Trophoblast cell (in vitro differentiated cells and primary cell): ENCODE measurements at regions not wholly inside any gene's neighbourhood (a gene's known extent, or its start where the extent isn't known, plus 50 kb on each side); places are given as distances from the start of the nearest gene placed in this dataset.

Experiments used
- DNase-seq, 2 donors: peaks; one replicate each; pipeline ENCODE4 v3.0.0-alpha.2; 2016
- H2AFZ ChIP-seq: 2 replicates; pipeline ENCODE4 v1.6.1; 2013; ENCODE audit warnings: low read length, moderate library complexity, mild to moderate bottlenecking; ENCODE audit not compliant: insufficient read depth, poor library complexity
- H2AK5ac ChIP-seq: 2 replicates; pipeline ENCODE4 v1.6.1; 2013; ENCODE audit warnings: mild to moderate bottlenecking, low read length
- H2BK120ac ChIP-seq: 2 replicates; pipeline ENCODE4 v1.6.1; 2013; ENCODE audit warnings: low read length, mild to moderate bottlenecking, moderate library complexity; ENCODE audit not compliant: insufficient read depth, poor library complexity
- H2BK12ac ChIP-seq: 2 replicates; pipeline ENCODE4 v1.6.1; 2013; ENCODE audit warnings: mild to moderate bottlenecking, low read length, moderate library complexity
- H2BK5ac ChIP-seq: 2 replicates; pipeline ENCODE4 v1.6.1; 2013; ENCODE audit warnings: low read length, low read depth, moderate library complexity, mild to moderate bottlenecking; ENCODE audit not compliant: poor library complexity
- H3K14ac ChIP-seq: 2 replicates; pipeline ENCODE4 v1.6.1; 2013; ENCODE audit warnings: mild to moderate bottlenecking, low read length
- H3K18ac ChIP-seq: 2 replicates; pipeline ENCODE4 v1.6.1; 2013; ENCODE audit warnings: mild to moderate bottlenecking, low read length
- H3K23ac ChIP-seq: 2 replicates; pipeline ENCODE4 v1.6.1; 2013; ENCODE audit warnings: low read length
- H3K27ac ChIP-seq: 2 replicates; pipeline ENCODE4 v1.5.1; 2013; ENCODE audit warnings: low read depth, mild to moderate bottlenecking, inconsistent platforms, low read length, moderate library complexity
- H3K27me3 ChIP-seq: 2 replicates; pipeline ENCODE4 v1.6.1; 2013; ENCODE audit warnings: inconsistent platforms, mild to moderate bottlenecking, low read length, moderate library complexity; ENCODE audit not compliant: insufficient read depth
- H3K36me3 ChIP-seq, 2 experiments: 1 replicate in 1 of 2; 2 replicates in 1 of 2; pipeline ENCODE4 v1.6.1; 2013; ENCODE audit warnings: low read length in 2 of 2, mild to moderate bottlenecking in 2 of 2, moderate library complexity in 1 of 2; ENCODE audit not compliant: insufficient read depth in 2 of 2, control insufficient read depth in 1 of 2
- H3K4ac ChIP-seq: 2 replicates; pipeline ENCODE4 v1.6.1; 2013; ENCODE audit warnings: low read depth, mild to moderate bottlenecking, low read length, moderate library complexity
- H3K4me1 ChIP-seq, 2 experiments: 1 replicate in 1 of 2; 2 replicates in 1 of 2; pipeline ENCODE4 v1.6.1; 2013; ENCODE audit warnings: low read length in 2 of 2, mild to moderate bottlenecking in 2 of 2, moderate library complexity in 1 of 2; ENCODE audit not compliant: insufficient read depth in 2 of 2, control insufficient read depth in 1 of 2
- H3K4me2 ChIP-seq: 2 replicates; pipeline ENCODE4 v1.6.1; 2013; ENCODE audit warnings: inconsistent platforms, mild to moderate bottlenecking, low read length, moderate library complexity
- H3K4me3 ChIP-seq: 2 replicates; pipeline ENCODE4 v1.5.1; 2013; ENCODE audit warnings: mild to moderate bottlenecking, low read depth, low read length, inconsistent platforms
- H3K79me1 ChIP-seq: one replicate; pipeline ENCODE4 v1.6.1; 2013; ENCODE audit warnings: low read length
- H3K79me2 ChIP-seq: 2 replicates; pipeline ENCODE4 v1.6.1; 2013; ENCODE audit warnings: low read length, mild to moderate bottlenecking; ENCODE audit not compliant: control insufficient read depth, insufficient read depth, poor library complexity
- H3K9ac ChIP-seq: 2 replicates; pipeline ENCODE4 v1.6.1; 2013; ENCODE audit warnings: mild to moderate bottlenecking, low read length
- H3K9me3 ChIP-seq: 2 replicates; pipeline ENCODE4 v1.6.1; 2013; ENCODE audit warnings: low read depth, mild to moderate bottlenecking, control low read depth, inconsistent platforms, low read length; ENCODE audit not compliant: insufficient read depth
- H4K12ac ChIP-seq: 2 replicates; pipeline ENCODE4 v1.6.1; 2013; ENCODE audit warnings: low read depth, mild to moderate bottlenecking, low read length, moderate library complexity
- H4K8ac ChIP-seq: 2 replicates; pipeline ENCODE4 v1.6.1; 2013; ENCODE audit warnings: low read depth, mild to moderate bottlenecking, low read length, moderate library complexity
- H4K91ac ChIP-seq: one replicate; pipeline ENCODE4 v1.6.1; 2013; ENCODE audit warnings: low read depth, mild to moderate bottlenecking, low read length, moderate library complexity
- WGBS: extraction: QIAGEN DNeasy Blood & Tissue Kit; methylation state at CpG from one replicate; pipeline ENCODE4 v1.1.7; 2013; ENCODE audit warnings: missing lambda C conversion rate; ENCODE audit not compliant: insufficient read length, insufficient coverage; ENCODE audit errors: extremely low coverage; 5-methylcytosine and 5-hydroxymethylcytosine counted together

DNA sequence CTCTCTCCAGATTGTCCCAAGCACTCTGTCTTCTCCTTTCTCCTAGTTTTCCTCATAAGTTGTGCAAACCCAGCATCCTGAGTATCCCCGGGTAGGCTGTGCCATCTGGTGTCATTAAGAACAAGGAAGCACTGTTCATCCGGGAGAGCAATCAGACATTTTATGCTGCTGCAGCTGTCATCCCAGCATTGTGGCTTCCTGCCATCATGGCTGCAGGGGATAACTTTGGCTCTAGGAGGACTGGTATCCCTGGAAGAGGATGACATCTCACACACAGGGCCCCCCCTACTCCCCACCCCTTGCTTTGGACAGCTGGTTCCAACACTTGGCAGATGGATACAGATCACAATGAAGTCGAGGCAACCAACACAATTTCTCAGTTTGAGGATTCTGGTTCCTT lies 1195.1 kb upstream of the MAP3K7 start:
- no peak overlapping the region for H3K9ac ChIP-seq
- H3K4ac ChIP-seq = no peak overlapping the region
- H3K23ac ChIP-seq = no peak overlapping the region
- no peak overlapping the region for H4K8ac ChIP-seq
- H2BK120ac ChIP-seq = no peak overlapping the region
- no peak for DNase-seq
- H3K4me2 ChIP-seq = no peak overlapping the region
- no peaks in the 10 kb centered on the region for H3K27me3 ChIP-seq
- no peak overlapping the region for H2AK5ac ChIP-seq
- no peaks in the 10 kb centered on the region for H3K79me1 ChIP-seq
- no peak overlapping the region for H3K14ac ChIP-seq
- no peak overlapping the region for H2AFZ ChIP-seq
- H4K12ac ChIP-seq = no peak overlapping the region
- no peaks in the 10 kb centered on the region for H3K4me1 ChIP-seq
- no peak overlapping the region for H2BK5ac ChIP-seq
- no peak overlapping the region for H2BK12ac ChIP-seq
- no peak overlapping the region for H3K4me3 ChIP-seq
- H3K9me3 ChIP-seq = no peaks in the 10 kb centered on the region
- no CpG with 5 or more reads among the region's 3 CpGs for WGBS
- no peaks in the 10 kb centered on the region for H3K36me3 ChIP-seq
- H3K27ac ChIP-seq = no peak overlapping the region
- H4K91ac ChIP-seq = no peak overlapping the region
- no peak overlapping the region for H3K18ac ChIP-seq
- H3K79me2 ChIP-seq = no peaks in the 10 kb centered on the region

DNA sequence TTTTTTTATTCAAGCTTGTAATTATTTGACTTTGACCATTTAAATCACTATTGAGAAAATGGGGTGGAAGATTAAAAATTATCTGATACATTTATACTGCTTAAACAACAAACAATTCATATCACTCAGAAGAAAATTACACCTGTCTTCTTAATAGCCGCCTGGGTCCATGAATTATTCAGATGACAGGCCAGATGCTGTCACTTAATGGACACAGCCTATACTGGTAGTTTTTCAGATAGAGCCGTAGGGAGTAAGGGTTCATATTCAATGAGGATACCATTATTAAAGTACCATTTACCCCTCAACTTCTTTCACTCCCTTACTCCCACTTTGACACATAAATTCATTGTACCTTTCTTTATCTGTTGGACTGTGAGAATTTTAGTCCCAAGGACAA lies 1193.4 kb upstream of the MAP3K7 start:
- Histone ChIP-seq H2BK5ac (no peak overlapping the region), H2BK12ac (no peak overlapping the region), H4K91ac (no peak overlapping the region), H3K4me1 (no peaks in the 10 kb centered on the region), H3K79me2 (no peaks in the 10 kb centered on the region), H2AK5ac (no peak overlapping the region), H3K36me3 (no peaks in the 10 kb centered on the region), H3K4me3 (no peak overlapping the region), H3K27ac (no peak overlapping the region), H3K27me3 (no peaks in the 10 kb centered on the region), H3K79me1 (no peaks in the 10 kb centered on the region), H3K18ac (no peak overlapping the region), H3K9ac (no peak overlapping the region), H3K4ac (no peak overlapping the region), H3K4me2 (no peak overlapping the region), H3K14ac (no peak overlapping the region), H4K12ac (no peak overlapping the region), H4K8ac (no peak overlapping the region), H3K9me3 (no peaks in the 10 kb centered on the region), H2AFZ (no peak overlapping the region), H2BK120ac (no peak overlapping the region), H3K23ac (no peak overlapping the region)
- no CpG with 5 or more reads among the region's 2 CpGs for WGBS
- DNase-seq = no peak

- H3K18ac ChIP-seq = no peak overlapping the region
- H3K27ac ChIP-seq = no peak overlapping the region
- no peak overlapping the region for H2AFZ ChIP-seq
- no peak for DNase-seq
- no peak overlapping the region for H2BK120ac ChIP-seq
- H2BK12ac ChIP-seq = no peak overlapping the region
- H3K36me3 ChIP-seq = no peaks in the 10 kb centered on the region
- no peaks in the 10 kb centered on the region for H3K79me2 ChIP-seq
- no CpG with 5 or more reads among the region's 1 CpG for WGBS
- H3K14ac ChIP-seq = no peak overlapping the region
- no peak overlapping the region for H3K23ac ChIP-seq
- H4K12ac ChIP-seq = no peak overlapping the region
- H3K4me2 ChIP-seq = no peak overlapping the region
- no peak overlapping the region for H2AK5ac ChIP-seq
- no peaks in the 10 kb centered on the region for H3K9me3 ChIP-seq
- no peak overlapping the region for H3K9ac ChIP-seq
- H3K79me1 ChIP-seq = no peaks in the 10 kb centered on the region
- H3K4me1 ChIP-seq = no peaks in the 10 kb centered on the region
- H3K4me3 ChIP-seq = no peak overlapping the region
- H4K91ac ChIP-seq = no peak overlapping the region
- no peak overlapping the region for H3K4ac ChIP-seq
- no peak overlapping the region for H4K8ac ChIP-seq
- no peaks in the 10 kb centered on the region for H3K27me3 ChIP-seq
- no peak overlapping the region for H2BK5ac ChIP-seq
Observed at GRCh38 chr6:91761621-91762020, 1174.7 kb upstream of the MAP3K7 start.

DNA sequence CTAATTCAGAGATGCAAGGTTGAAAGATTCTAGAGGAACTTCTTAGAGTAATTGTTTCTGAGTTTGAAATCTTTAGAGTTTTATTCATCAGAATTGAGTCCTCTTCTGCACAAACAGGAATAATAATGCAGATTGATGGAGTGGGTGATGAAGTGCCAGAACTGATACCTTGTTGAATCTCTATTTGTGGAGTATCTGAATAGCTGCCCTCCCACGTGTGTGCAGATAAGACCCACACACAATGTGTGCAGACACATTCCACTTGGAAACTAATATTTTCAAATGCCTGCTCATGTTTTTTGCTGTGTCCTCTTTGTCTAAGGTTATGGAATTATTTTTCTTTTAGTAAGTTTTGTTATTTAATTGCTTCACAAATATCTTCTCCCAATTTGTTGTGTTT lies 1167.8 kb upstream of the MAP3K7 start:
- DNase-seq = no peak
- Histone ChIP-seq H3K27ac (no peak overlapping the region), H3K18ac (no peak overlapping the region), H3K4ac (no peak overlapping the region), H3K27me3 (no peaks in the 10 kb centered on the region), H2BK120ac (no peak overlapping the region), H3K36me3 (no peaks in the 10 kb centered on the region), H2BK5ac (no peak overlapping the region), H3K4me2 (no peak overlapping the region), H3K9ac (no peak overlapping the region), H4K91ac (no peak overlapping the region), H2BK12ac (no peak overlapping the region), H3K9me3 (no peaks in the 10 kb centered on the region), H3K4me3 (no peak overlapping the region), H3K79me1 (no peaks in the 10 kb centered on the region), H2AFZ (no peak overlapping the region), H3K4me1 (no peaks in the 10 kb centered on the region), H3K79me2 (no peaks in the 10 kb centered on the region), H3K23ac (no peak overlapping the region), H3K14ac (no peak overlapping the region), H4K8ac (no peak overlapping the region), H2AK5ac (no peak overlapping the region), H4K12ac (no peak overlapping the region)
- WGBS = no CpG with 5 or more reads among the region's 1 CpG
